Medulla oblongata (tissue), 1 donor: ENCODE measurements at regions not wholly inside any gene's neighbourhood (a gene's known extent, or its start where the extent isn't known, plus 50 kb on each side); places are given as distances from the start of the nearest gene placed in this dataset.

ENCODE experiments used
- DNase-seq: peaks from one replicate; pipeline ENCODE4 v3.0.0-alpha.2; 2015; ENCODE audit errors: extremely low spot score

DNA sequence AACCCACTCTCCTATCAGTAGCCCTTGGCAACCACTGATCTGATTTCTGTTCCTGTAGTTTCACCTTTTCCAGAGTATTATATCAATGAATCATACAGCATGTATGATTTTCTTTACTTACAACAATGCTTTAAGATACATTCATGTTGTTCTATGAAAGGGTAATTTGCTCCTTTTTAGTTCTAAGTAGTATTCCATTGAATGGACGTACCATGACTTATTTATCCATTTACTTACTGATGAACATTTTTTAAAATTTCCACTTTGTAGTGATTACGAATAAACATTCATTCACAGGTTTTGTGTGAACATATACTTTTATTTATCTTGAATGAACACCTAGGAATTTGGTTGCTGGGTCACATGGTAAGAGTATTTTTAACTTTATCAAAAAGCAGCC lies 620.8 kb downstream of the HTR1A start:
- no peak for DNase-seq

GRCh38 chr5:63323926-63324325 lies 638.3 kb downstream of the HTR1A start:
- DNase-seq, result no peak

DNA sequence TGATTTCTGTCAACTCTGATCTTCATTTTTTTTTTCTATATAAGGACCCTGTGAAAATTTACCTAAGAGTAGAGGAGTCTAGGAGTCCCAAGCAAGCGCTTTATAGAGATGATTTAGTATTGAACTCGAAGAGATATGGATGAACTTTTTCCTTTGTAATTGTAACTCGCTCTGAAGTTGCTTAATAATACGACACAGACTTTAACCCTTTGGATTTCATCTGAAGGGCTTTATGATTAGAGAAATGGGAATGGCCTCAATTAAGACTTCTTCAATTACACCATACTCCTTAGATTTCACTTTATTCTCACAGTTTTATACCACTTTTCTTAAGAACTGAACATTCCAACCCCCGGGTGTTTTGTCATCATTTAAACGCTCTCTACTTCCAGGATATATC lies 647.7 kb downstream of the HTR1A start:
- no peak for DNase-seq

GRCh38 chr5:63310644-63311043 lies 651.6 kb downstream of the HTR1A start:
- no peak for DNase-seq

- no peak for DNase-seq
These were observed 655.3 kb downstream of the HTR1A start for GRCh38 chr5:63306909-63307308.

GRCh38 chr5:63293317-63293716 lies 668.9 kb downstream of the HTR1A start:
- DNase-seq, result no peak

- no peak for DNase-seq
These were observed 675.5 kb downstream of the HTR1A start for GRCh38 chr5:63286724-63287123.

DNA sequence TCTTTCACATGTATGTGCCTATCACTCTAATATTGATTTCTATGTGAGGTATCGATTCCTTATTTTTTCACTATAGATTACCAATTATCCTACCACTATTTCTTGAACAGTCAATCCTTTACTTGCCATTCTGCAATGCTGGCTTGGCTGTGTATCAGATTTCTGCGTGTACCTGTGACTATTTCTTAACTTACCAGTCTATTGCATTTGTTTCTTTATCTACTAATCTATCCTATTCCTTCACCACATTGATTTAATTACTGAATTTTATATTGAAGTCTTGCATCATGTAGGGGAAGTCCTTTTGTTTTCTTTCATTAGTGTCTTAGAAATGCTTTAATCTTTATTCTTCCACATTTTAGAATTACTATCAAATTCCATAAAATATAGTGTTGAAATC lies 684.8 kb downstream of the LRRC70 start:
- no peak for DNase-seq

- no peak for DNase-seq
These were observed 683.8 kb downstream of the LRRC70 start for GRCh38 chr5:63262185-63262981.

GRCh38 chr5:63261695-63262094 lies 683.1 kb downstream of the LRRC70 start:
- no peak for DNase-seq

GRCh38 chr5:63255594-63255993 lies 677.0 kb downstream of the LRRC70 start:
- DNase-seq, result no peak

DNA sequence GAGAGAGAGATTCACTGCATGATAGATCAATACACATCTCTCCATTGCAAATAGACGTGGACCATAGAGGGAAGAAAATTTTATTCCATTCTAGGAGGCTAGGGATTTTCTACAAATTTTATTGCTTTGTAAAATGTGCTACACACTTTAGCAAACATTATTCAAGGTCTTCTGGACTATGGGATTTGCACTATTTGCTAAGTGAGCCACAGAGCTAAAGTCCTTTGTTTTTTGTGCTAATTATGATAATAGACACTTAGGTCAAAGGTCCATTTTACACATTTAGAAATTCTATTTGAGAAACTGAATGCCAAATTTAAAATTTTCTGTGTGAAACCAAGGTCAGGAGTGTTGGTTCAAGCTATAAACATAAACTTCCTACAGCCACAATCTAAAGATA lies 672.3 kb downstream of the LRRC70 start:
- DNase-seq, result no peak

GRCh38 chr5:63249960-63250359 lies 671.3 kb downstream of the LRRC70 start:
- DNase-seq, result no peak

- DNase-seq, result no peak
These were observed 669.0 kb downstream of the LRRC70 start for GRCh38 chr5:63247651-63248050.

DNA sequence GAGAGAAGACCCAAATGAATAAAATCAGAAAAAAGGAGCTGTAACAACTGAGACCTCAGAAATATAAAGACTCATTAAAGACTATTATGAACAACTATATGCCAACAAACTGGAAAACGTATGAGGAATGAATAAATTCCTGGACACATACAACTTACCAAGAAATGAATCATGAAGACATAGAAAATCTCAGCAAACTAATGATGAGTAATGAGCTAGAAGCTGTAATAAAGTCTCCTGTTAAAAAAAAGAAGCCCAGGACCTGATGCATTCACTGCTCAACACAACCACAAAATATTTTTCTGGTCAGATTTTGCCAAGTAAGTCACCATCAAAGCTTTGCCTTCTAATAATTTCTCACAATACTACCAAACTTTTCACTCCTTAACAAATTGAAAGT lies 666.7 kb downstream of the LRRC70 start:
- DNase-seq, result no peak

DNA sequence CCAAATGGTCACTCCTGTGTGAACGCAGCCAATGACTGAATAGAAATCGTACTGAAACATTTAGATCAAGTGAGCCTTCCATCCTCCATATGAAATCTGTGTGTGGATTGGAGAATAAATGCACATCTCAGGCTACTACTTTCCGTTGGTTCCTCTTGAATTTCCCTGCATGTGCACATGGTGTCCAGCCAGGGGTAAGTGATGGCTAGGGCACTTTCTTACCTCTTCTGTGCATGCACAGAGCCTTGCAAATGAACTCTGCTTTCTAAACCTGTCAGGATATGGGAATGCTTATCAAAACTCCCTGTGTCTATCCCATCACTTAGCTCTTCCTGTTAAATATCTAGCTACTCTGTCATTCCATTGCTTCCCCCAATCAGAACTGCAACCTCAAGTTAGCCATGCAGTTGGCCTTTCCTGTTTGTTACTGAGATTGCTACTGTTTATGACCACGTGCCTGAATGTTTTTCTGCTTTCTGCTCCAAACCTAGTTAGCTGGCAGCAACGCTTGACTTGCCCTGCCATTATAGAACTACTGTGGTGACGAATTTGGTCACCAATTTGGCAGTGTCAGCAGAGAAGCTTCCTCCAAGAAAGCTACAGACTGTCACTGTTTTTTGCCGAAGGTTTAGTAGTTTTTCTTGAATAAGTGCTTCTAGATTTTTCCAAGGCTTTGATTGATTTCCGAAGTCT lies 661.6 kb downstream of the LRRC70 start:
- no peak for DNase-seq

DNA sequence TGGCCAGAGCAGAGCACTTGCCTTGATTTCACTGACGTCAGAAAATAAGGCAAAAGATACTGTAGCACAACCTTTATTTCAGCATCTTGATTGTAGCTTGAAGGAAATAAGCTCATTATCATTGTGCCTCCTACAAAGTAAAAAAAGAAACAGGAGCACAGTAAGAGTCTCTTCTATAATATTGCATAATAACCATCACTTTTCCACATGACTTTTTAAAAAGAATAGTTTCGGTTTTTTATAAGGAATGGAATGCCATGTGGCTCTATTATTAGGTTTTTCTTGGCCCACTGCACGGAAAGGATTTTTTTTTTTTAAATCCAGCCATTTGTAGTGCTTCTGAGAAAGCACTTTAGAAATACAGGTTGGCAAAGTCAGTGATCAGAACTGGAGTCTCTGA lies 655.3 kb downstream of the LRRC70 start:
- DNase-seq, result no peak

DNA sequence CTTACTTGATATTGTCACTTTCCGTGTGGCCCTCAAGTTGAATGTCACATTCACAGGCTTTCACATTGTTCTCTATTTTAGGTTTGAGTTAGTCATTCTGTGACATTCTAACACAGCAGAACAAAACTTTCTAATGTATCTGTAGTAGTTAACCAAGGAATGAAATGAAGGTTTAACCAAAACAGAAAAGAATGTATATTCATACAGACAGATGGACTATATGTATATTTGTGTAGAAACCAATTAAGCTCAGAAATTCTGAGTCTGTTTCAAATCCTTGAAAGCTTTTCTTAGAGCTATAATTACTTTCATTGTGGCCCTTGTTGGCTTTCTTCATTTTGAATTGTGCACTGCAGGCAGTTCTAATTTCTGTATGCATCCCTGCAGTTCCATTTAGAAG lies 654.7 kb downstream of the LRRC70 start:
- DNase-seq, result no peak

GRCh38 chr5:63230754-63231153 lies 652.1 kb downstream of the LRRC70 start:
- no peak for DNase-seq

- DNase-seq, result no peak
These were observed 649.5 kb downstream of the LRRC70 start for GRCh38 chr5:63228154-63228553.

GRCh38 chr5:63220244-63220643 lies 641.6 kb downstream of the LRRC70 start:
- no peak for DNase-seq

- DNase-seq, result no peak
These were observed 638.8 kb downstream of the LRRC70 start for GRCh38 chr5:63217422-63217821.

- no peak for DNase-seq
These were observed 634.6 kb downstream of the LRRC70 start for GRCh38 chr5:63213256-63213655.
